Vagina (tissue), 2 donors: ENCODE measurements at regions not wholly inside any gene's neighbourhood (a gene's known extent, or its start where the extent isn't known, plus 50 kb on each side); places are given as distances from the start of the nearest gene placed in this dataset.

Experiments used
- DNase-seq, 2 donors: peaks; one replicate each; pipeline ENCODE4 v3.0.0-alpha.2; 2017; ENCODE audit errors: extremely low spot score in 2 of 2
- H3K27ac ChIP-seq: fragments of 200-600 bp; sonication (generic); one replicate; pipeline ENCODE4 v1.5.1; 2019
- H3K27me3 ChIP-seq: fragments of 200-600 bp; sonication (generic); one replicate; pipeline ENCODE4 v1.5.1; 2019
- H3K36me3 ChIP-seq, 2 donors: fragments of 200-600 bp; sonication (generic); one replicate each; pipeline ENCODE4 v1.5.1; 2017 to 2019
- H3K4me1 ChIP-seq: fragments of 200-600 bp; sonication (generic); one replicate; pipeline ENCODE4 v1.5.1; 2019
- H3K4me3 ChIP-seq, 2 donors: fragments of 200-600 bp; sonication (generic); 1 replicate in 1 of 2; 2 replicates in 1 of 2; pipeline ENCODE4 v1.5.1; 2016 to 2019
- H3K9me3 ChIP-seq: fragments of 200-600 bp; sonication (generic); one replicate; pipeline ENCODE4 v1.5.1; 2019
- CTCF ChIP-seq, 3 experiments: fragments of 450-650 bp in 2 of 3; fragments of 200-600 bp in 1 of 3; sonication (generic) in 1 of 3; IDR thresholded peaks; one replicate each; pipeline ENCODE4 v1.5.1; 2017 to 2019; ENCODE audit warnings: antibody characterized with exemption in 3 of 3, mild to moderate bottlenecking in 2 of 3, moderate library complexity in 2 of 3
- POLR2A ChIP-seq, 2 donors: fragments of 450-650 bp; IDR thresholded peaks; one replicate each; pipeline ENCODE4 v1.6.1; 2017; ENCODE audit warnings: antibody characterized with exemption in 2 of 2, mild to moderate bottlenecking in 2 of 2, moderate library complexity in 2 of 2
- POLR2AphosphoS5 ChIP-seq, 2 donors: sonication (generic); formaldehyde crosslinking; IDR thresholded peaks; one replicate each; pipeline ENCODE4 v1.9.0; 2017; ENCODE audit warnings: antibody characterized with exemption in 2 of 2, mild to moderate bottlenecking in 2 of 2, low read depth in 1 of 2; ENCODE audit not compliant: insufficient read depth in 1 of 2
- intact Hi-C: fragments of 100-400 bp; cut with DNase I; formaldehyde crosslinking; loops from one replicate; pipeline ENCODE4 v1.15.1; 2023

- H3K4me1 ChIP-seq = no peaks in the 10 kb centered on the region
- TF ChIP-seq CTCF (IDR thresholded peaks at IDR 0.05) (no peak), POLR2AphosphoS5 (IDR thresholded peaks at IDR 0.05; ENCODE audit: insufficient read depth in 1 of 2, low read depth in 1 of 2) (no peak), POLR2A (IDR thresholded peaks at IDR 0.05) (no peak)
- no peak for DNase-seq
- H3K27ac ChIP-seq = no peak overlapping the region
- intact Hi-C loops = no loop called here
- H3K4me3 ChIP-seq = no peak overlapping the region
- H3K9me3 ChIP-seq = no peaks in the 10 kb centered on the region
- H3K27me3 ChIP-seq = no peaks in the 10 kb centered on the region
- H3K36me3 ChIP-seq = no peaks in the 10 kb centered on the region
These were observed 392.4 kb upstream of the HS3ST5 start for GRCh38 chr6:114735025-114735735.

- Histone ChIP-seq H3K4me3 (no peak overlapping the region), H3K4me1 (no peaks in the 10 kb centered on the region), H3K9me3 (no peaks in the 10 kb centered on the region), H3K27ac (no peak overlapping the region), H3K36me3 (no peaks in the 10 kb centered on the region), H3K27me3 (no peaks in the 10 kb centered on the region)
- TF ChIP-seq POLR2AphosphoS5 (IDR thresholded peaks at IDR 0.05; ENCODE audit: insufficient read depth in 1 of 2, low read depth in 1 of 2) (no peak), POLR2A (IDR thresholded peaks at IDR 0.05) (no peak), CTCF (IDR thresholded peaks at IDR 0.05) (no peak)
- intact Hi-C loops = no loop called here
- DNase-seq = no peak
These were observed 390.8 kb upstream of the HS3ST5 start for GRCh38 chr6:114733596-114733995.

GRCh38 chr6:114718716-114719270 is 376.0 kb upstream of the HS3ST5 start:
- no peak for DNase-seq
- no peak overlapping the region for H3K27ac ChIP-seq
- intact Hi-C loops = no loop called here
- H3K36me3 ChIP-seq = no peaks in the 10 kb centered on the region
- H3K4me1 ChIP-seq = no peaks in the 10 kb centered on the region
- TF ChIP-seq POLR2A (IDR thresholded peaks at IDR 0.05) = no peak
- TF ChIP-seq CTCF (IDR thresholded peaks at IDR 0.05) = no peak
- TF ChIP-seq POLR2AphosphoS5 (IDR thresholded peaks at IDR 0.05; ENCODE audit: insufficient read depth in 1 of 2, low read depth in 1 of 2) = no peak
- no peaks in the 10 kb centered on the region for H3K27me3 ChIP-seq
- no peaks in the 10 kb centered on the region for H3K9me3 ChIP-seq
- H3K4me3 ChIP-seq = no peak overlapping the region

GRCh38 chr6:114718186-114718585 is 375.4 kb upstream of the HS3ST5 start:
- Histone ChIP-seq H3K4me3 (no peak overlapping the region), H3K9me3 (no peaks in the 10 kb centered on the region), H3K36me3 (no peaks in the 10 kb centered on the region), H3K27ac (no peak overlapping the region), H3K4me1 (no peaks in the 10 kb centered on the region), H3K27me3 (no peaks in the 10 kb centered on the region)
- no peak for DNase-seq
- TF ChIP-seq POLR2AphosphoS5 (IDR thresholded peaks at IDR 0.05; ENCODE audit: insufficient read depth in 1 of 2, low read depth in 1 of 2) (no peak), CTCF (IDR thresholded peaks at IDR 0.05) (no peak)
- intact Hi-C loops = no loop called here

- Histone ChIP-seq H3K36me3 (no peaks in the 10 kb centered on the region), H3K4me3 (no peak overlapping the region), H3K27ac (no peak overlapping the region), H3K4me1 (no peaks in the 10 kb centered on the region), H3K27me3 (no peaks in the 10 kb centered on the region), H3K9me3 (no peaks in the 10 kb centered on the region)
- no peak for DNase-seq
- no peak for TF ChIP-seq POLR2A (IDR thresholded peaks at IDR 0.05)
- no peak for TF ChIP-seq POLR2AphosphoS5 (IDR thresholded peaks at IDR 0.05; ENCODE audit: insufficient read depth in 1 of 2, low read depth in 1 of 2)
- TF ChIP-seq CTCF (IDR thresholded peaks at IDR 0.05) = no peak
- intact Hi-C loops = no loop called here
These were observed 372.1 kb upstream of the HS3ST5 start for GRCh38 chr6:114714836-114715507.
